ENCODE measurements at regions not wholly inside any gene's neighbourhood (a gene's known extent, or its start where the extent isn't known, plus 50 kb on each side); places are given as distances from the start of the nearest gene placed in this dataset.

- no peak overlapping the region for H3K27ac ChIP-seq
- TF ChIP-seq, protein P1, sequence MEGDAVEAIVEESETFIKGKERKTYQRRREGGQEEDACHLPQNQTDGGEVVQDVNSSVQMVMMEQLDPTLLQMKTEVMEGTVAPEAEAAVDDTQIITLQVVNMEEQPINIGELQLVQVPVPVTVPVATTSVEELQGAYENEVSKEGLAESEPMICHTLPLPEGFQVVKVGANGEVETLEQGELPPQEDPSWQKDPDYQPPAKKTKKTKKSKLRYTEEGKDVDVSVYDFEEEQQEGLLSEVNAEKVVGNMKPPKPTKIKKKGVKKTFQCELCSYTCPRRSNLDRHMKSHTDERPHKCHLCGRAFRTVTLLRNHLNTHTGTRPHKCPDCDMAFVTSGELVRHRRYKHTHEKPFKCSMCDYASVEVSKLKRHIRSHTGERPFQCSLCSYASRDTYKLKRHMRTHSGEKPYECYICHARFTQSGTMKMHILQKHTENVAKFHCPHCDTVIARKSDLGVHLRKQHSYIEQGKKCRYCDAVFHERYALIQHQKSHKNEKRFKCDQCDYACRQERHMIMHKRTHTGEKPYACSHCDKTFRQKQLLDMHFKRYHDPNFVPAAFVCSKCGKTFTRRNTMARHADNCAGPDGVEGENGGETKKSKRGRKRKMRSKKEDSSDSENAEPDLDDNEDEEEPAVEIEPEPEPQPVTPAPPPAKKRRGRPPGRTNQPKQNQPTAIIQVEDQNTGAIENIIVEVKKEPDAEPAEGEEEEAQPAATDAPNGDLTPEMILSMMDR (conservative IDR thresholded peaks at IDR 0.05), result no peak
- no peak for TF ChIP-seq ZFX (IDR thresholded peaks at IDR 0.05)
Measured at GRCh38 chr9:93862877-93863545, 92.1 kb downstream of the BARX1 start.

DNA sequence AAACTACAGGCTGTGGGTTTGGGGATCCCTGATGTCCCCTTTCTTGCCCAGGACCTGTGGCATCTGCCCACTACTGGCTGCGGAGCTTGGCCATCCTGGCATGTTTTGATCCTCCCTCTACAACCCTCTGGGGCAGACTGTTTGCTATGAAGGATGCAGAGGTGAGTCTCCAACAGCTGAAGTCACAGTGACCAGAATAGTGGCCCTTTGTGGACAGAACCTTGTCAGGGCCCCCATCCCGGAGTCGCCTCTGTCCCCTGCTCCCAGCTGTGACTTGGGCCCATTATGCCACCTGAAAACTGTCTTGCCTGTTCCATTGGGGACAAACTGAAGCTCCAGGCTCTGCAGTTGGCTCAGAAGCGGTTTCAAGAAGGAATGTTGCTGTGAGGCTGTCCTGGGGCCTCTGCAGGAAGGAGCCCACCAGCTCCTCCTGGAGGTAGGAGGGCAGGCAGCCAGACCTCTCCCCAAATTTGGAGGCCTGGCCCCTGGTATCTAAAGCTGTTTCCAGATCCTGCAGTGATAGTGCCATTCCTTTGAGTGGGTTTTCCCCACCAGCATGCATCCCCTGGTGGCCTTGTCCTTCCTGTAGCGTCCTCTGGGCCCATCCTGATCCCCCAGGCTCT, 93.3 kb downstream of the BARX1 start:
- TF ChIP-seq ZFX (IDR thresholded peaks at IDR 0.05), result no peak
- TF ChIP-seq, protein P1 (conservative IDR thresholded peaks at IDR 0.05), result no peak
- H3K27ac ChIP-seq, result no peak overlapping the region

GRCh38 chr9:93860694-93861658, 94.2 kb downstream of the BARX1 start:
- no peak overlapping the region for H3K27ac ChIP-seq
- no peak for TF ChIP-seq ZFX (IDR thresholded peaks at IDR 0.05)
- TF ChIP-seq, protein P1 (conservative IDR thresholded peaks at IDR 0.05), result no peak

GRCh38 chr9:93859431-93860215, 95.5 kb downstream of the BARX1 start:
- no peak for TF ChIP-seq ZFX (IDR thresholded peaks at IDR 0.05)
- TF ChIP-seq, protein P1 (conservative IDR thresholded peaks at IDR 0.05), result no peak; the same call in 1 of the 2 replicates

GRCh38 chr9:93857528-93857927, 97.6 kb downstream of the BARX1 start:
- TF ChIP-seq, protein P1 (conservative IDR thresholded peaks at IDR 0.05), result no peak
- no peak for TF ChIP-seq ZFX (IDR thresholded peaks at IDR 0.05)

More at GRCh38 chr9:93859431-93860215, 95.5 kb downstream of the BARX1 start:
- H3K27ac ChIP-seq, result no peak overlapping the region

DNA sequence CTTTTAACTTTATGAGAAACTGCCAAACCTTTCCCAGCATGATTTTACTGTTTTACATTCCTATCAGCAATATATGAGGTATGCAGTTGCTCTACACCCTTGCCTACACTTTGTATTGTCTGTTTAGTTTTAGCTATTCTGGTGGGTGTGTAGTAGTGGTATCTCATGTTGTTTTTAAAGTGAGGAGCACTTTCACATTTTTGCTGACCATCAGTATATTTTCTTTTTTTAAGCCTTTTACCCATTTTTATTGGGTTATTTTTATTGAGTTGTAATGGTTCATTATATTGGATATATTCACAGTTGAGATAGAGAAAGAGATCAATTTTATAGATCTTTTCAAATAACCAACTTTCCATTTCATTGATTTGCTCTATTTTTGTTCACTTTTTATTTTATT, 102.4 kb downstream of the BARX1 start:
- no peak overlapping the region for H3K27ac ChIP-seq
- TF ChIP-seq ZFX (IDR thresholded peaks at IDR 0.05), result no peak
- TF ChIP-seq, protein P1 (conservative IDR thresholded peaks at IDR 0.05), result no peak

More at GRCh38 chr9:93857528-93857927, 97.6 kb downstream of the BARX1 start:
- no peak overlapping the region for H3K27ac ChIP-seq

Measured in C4-2B (cell line).